Endodermal cell (in vitro differentiated cells): ENCODE measurements at regions not wholly inside any gene's neighbourhood (a gene's known extent, or its start where the extent isn't known, plus 50 kb on each side); places are given as distances from the start of the nearest gene placed in this dataset.

Source experiments
- DNase-seq: peaks from one replicate; pipeline ENCODE4 v3.0.0-alpha.2; 2017
- H3K27ac ChIP-seq: 2 replicates; pipeline ENCODE4 v1.5.1; 2013; ENCODE audit warnings: mild to moderate bottlenecking, low read depth, low read length, moderate library complexity
- H3K27me3 ChIP-seq: 2 replicates; pipeline ENCODE4 v1.6.1; 2013; ENCODE audit warnings: mild to moderate bottlenecking, low read length, moderate library complexity; ENCODE audit not compliant: insufficient read depth, control insufficient read depth, poor library complexity, severe bottlenecking
- H3K36me3 ChIP-seq: 2 replicates; pipeline ENCODE4 v1.7.0; 2013; ENCODE audit warnings: mild to moderate bottlenecking, low read length, moderate library complexity; ENCODE audit not compliant: control insufficient read depth, insufficient read depth
- H3K4me1 ChIP-seq: one replicate; pipeline ENCODE4 v1.7.0; 2013; ENCODE audit warnings: low read length; ENCODE audit not compliant: control insufficient read depth, insufficient read depth
- H3K4me3 ChIP-seq: 2 replicates; pipeline ENCODE4 v1.5.1; 2013; ENCODE audit warnings: mild to moderate bottlenecking, low read length, moderate library complexity
- H3K9ac ChIP-seq: 2 replicates; pipeline ENCODE4 v1.6.1; 2013; ENCODE audit warnings: mild to moderate bottlenecking, low read length, moderate library complexity; ENCODE audit not compliant: poor library complexity, severe bottlenecking; ENCODE audit errors: extremely low read depth
- H3K9me3 ChIP-seq: 2 replicates; pipeline ENCODE4 v1.6.1; 2013; ENCODE audit warnings: mild to moderate bottlenecking, low read length, moderate library complexity; ENCODE audit not compliant: control insufficient read depth
- H3K27ac Mint-ChIP-seq: 2 replicates; pipeline ENCODE4 v1.8.0; 2020; ENCODE audit warnings: mixed read lengths
- H3K27me3 Mint-ChIP-seq: 2 replicates; pipeline ENCODE4 v1.8.0; 2021; ENCODE audit warnings: mild to moderate bottlenecking, mixed read lengths; ENCODE audit not compliant: insufficient read depth
- H3K36me3 Mint-ChIP-seq: 2 replicates; pipeline ENCODE4 v1.8.0; 2020; ENCODE audit warnings: low read depth, mixed read lengths
- H3K4me1 Mint-ChIP-seq: 2 replicates; pipeline ENCODE4 v1.8.0; 2020; ENCODE audit warnings: mixed read lengths
- H3K4me3 Mint-ChIP-seq: 2 replicates; pipeline ENCODE4 v1.8.0; 2020; ENCODE audit warnings: mild to moderate bottlenecking, moderate library complexity, mixed read lengths
- H3K9me3 Mint-ChIP-seq: 2 replicates; pipeline ENCODE4 v1.8.0; 2020; ENCODE audit warnings: mild to moderate bottlenecking, mixed read lengths
- CTCF ChIP-seq: fragments of 200-600 bp; sonication (generic); conservative IDR thresholded peaks from 2 replicates; pipeline ENCODE4 v1.5.0; 2021; ENCODE audit warnings: antibody characterized with exemption, mild to moderate bottlenecking
- WGBS, 2 experiments: methylation state at CpG; one replicate each; pipeline versions ENCODE4 v1.1.5 to v1.1.7; 2013; ENCODE audit warnings: missing lambda C conversion rate in 2 of 2, mixed read lengths in 1 of 2; ENCODE audit not compliant: insufficient coverage in 1 of 2, insufficient read length in 1 of 2; 5-methylcytosine and 5-hydroxymethylcytosine counted together

GRCh38 chr1:47675721-47676120, 237.9 kb downstream of the FOXD2 start:
- H3K4me3 Mint-ChIP-seq, result no peak overlapping the region
- H3K9me3 Mint-ChIP-seq, result peaks cover 12% of the 10 kb centered on the region
- no peaks in the 10 kb centered on the region for H3K4me1 Mint-ChIP-seq
- no peaks in the 10 kb centered on the region for H3K27me3 ChIP-seq
- no peak overlapping the region for H3K9ac ChIP-seq
- TF ChIP-seq CTCF, result no peak
- H3K27ac Mint-ChIP-seq, result no peak overlapping the region
- no peaks in the 10 kb centered on the region for H3K36me3 ChIP-seq
- peaks cover 11% of the 10 kb centered on the region for H3K9me3 ChIP-seq
- 90 to 93% methylated on average over 9 to 11 of the region's 11 CpGs for WGBS, 2 experiments
- no peaks in the 10 kb centered on the region for H3K4me1 ChIP-seq
- H3K4me3 ChIP-seq, result no peak overlapping the region
- H3K27ac ChIP-seq, result no peak overlapping the region
- no peaks in the 10 kb centered on the region for H3K36me3 Mint-ChIP-seq
- DNase-seq, result peak; percentile 55
- peaks cover 18% of the 10 kb centered on the region for H3K27me3 Mint-ChIP-seq

- Mint-ChIP-seq H3K36me3 (no peaks in the 10 kb centered on the region), H3K4me1 (no peaks in the 10 kb centered on the region), H3K27ac (no peak overlapping the region), H3K4me3 (no peak overlapping the region), H3K9me3 (peaks cover 8% of the 10 kb centered on the region), H3K27me3 (peaks cover 19% of the 10 kb centered on the region)
- no peaks in the 10 kb centered on the region for H3K36me3 ChIP-seq
- no peaks in the 10 kb centered on the region for H3K4me1 ChIP-seq
- H3K27ac ChIP-seq, result no peak overlapping the region
- no peak overlapping the region for H3K9ac ChIP-seq
- no peak for TF ChIP-seq CTCF
- 91 to 94% methylated on average over 10 to 14 of the region's 14 CpGs for WGBS, 2 experiments
- peaks cover 7% of the 10 kb centered on the region for H3K9me3 ChIP-seq
- no peak overlapping the region for H3K4me3 ChIP-seq
- no peaks in the 10 kb centered on the region for H3K27me3 ChIP-seq
- DNase-seq, result peak; percentile 41
Measured at GRCh38 chr1:47676311-47677054, 238.6 kb downstream of the FOXD2 start.

- Mint-ChIP-seq H3K9me3 (peaks cover 4% of the 10 kb centered on the region), H3K4me1 (no peaks in the 10 kb centered on the region), H3K4me3 (no peak overlapping the region), H3K27ac (no peak overlapping the region), H3K36me3 (no peaks in the 10 kb centered on the region), H3K27me3 (peaks cover 23% of the 10 kb centered on the region)
- peaks cover 3% of the 10 kb centered on the region for H3K9me3 ChIP-seq
- DNase-seq, result peak; percentile 44
- 79 to 88% methylated on average over 16 to 24 of the region's 24 CpGs for WGBS, 2 experiments
- H3K27me3 ChIP-seq, result no peaks in the 10 kb centered on the region
- no peak overlapping the region for H3K4me3 ChIP-seq
- H3K27ac ChIP-seq, result no peak overlapping the region
- no peak for TF ChIP-seq CTCF
- H3K36me3 ChIP-seq, result no peaks in the 10 kb centered on the region
- H3K4me1 ChIP-seq, result no peaks in the 10 kb centered on the region
- no peak overlapping the region for H3K9ac ChIP-seq
Measured at GRCh38 chr1:47677241-47677940, 239.5 kb downstream of the FOXD2 start.
